Skeletal muscle tissue (tissue), 3 donors: ENCODE measurements at regions not wholly inside any gene's neighbourhood (a gene's known extent, or its start where the extent isn't known, plus 50 kb on each side); places are given as distances from the start of the nearest gene placed in this dataset.

ENCODE experiments used
- H3K27ac ChIP-seq: one replicate; pipeline ENCODE4 v1.7.0; 2013; ENCODE audit warnings: mild to moderate bottlenecking, low read depth, low read length, inconsistent platforms
- H3K27me3 ChIP-seq, 3 donors: one replicate each; pipeline ENCODE4 v1.7.0; 2013; ENCODE audit warnings: low read length in 3 of 3; ENCODE audit not compliant: control insufficient read depth in 3 of 3, insufficient read depth in 3 of 3
- H3K36me3 ChIP-seq, 3 donors: one replicate each; pipeline ENCODE4 v1.7.0; 2013; ENCODE audit warnings: low read length in 3 of 3; ENCODE audit not compliant: control insufficient read depth in 3 of 3, insufficient read depth in 3 of 3
- H3K4me1 ChIP-seq, 3 donors: one replicate each; pipeline ENCODE4 v1.7.0; 2013; ENCODE audit warnings: low read length in 3 of 3, mild to moderate bottlenecking in 3 of 3; ENCODE audit not compliant: control insufficient read depth in 3 of 3, insufficient read depth in 3 of 3
- H3K4me3 ChIP-seq, 3 donors: one replicate each; pipeline ENCODE4 v1.7.0; 2013; ENCODE audit warnings: low read length in 3 of 3
- H3K9ac ChIP-seq, 3 donors: one replicate each; pipeline ENCODE4 v1.7.0; 2013; ENCODE audit warnings: low read length in 3 of 3, mild to moderate bottlenecking in 3 of 3, moderate library complexity in 2 of 3, low read depth in 1 of 3
- H3K9me3 ChIP-seq, 3 donors: one replicate each; pipeline ENCODE4 v1.7.0; 2013; ENCODE audit warnings: low read length in 3 of 3; ENCODE audit not compliant: control insufficient read depth in 3 of 3
- donor health status: Osteomylitis.

- H3K27me3 ChIP-seq: no peaks in the 10 kb centered on the region
- H3K4me1 ChIP-seq: no peaks in the 10 kb centered on the region
- no peak overlapping the region for H3K27ac ChIP-seq
- no peak overlapping the region for H3K9ac ChIP-seq
- H3K4me3 ChIP-seq: no peak overlapping the region
- H3K9me3 ChIP-seq: no peaks in the 10 kb centered on the region
- H3K36me3 ChIP-seq: no peaks in the 10 kb centered on the region
Observed at GRCh38 chr13:53562419-53562818, 533.8 kb downstream of the OLFM4 start.

- no peaks in the 10 kb centered on the region for H3K27me3 ChIP-seq
- H3K4me3 ChIP-seq: no peak overlapping the region
- H3K9ac ChIP-seq: no peak overlapping the region
- no peaks in the 10 kb centered on the region for H3K4me1 ChIP-seq
- H3K27ac ChIP-seq: no peak overlapping the region
- peaks cover 0 to 1% (median 0%) of the 10 kb centered on the region in 3 donors for H3K9me3 ChIP-seq
- H3K36me3 ChIP-seq: no peaks in the 10 kb centered on the region
Observed at GRCh38 chr13:53568491-53568890, 539.9 kb downstream of the OLFM4 start.

- Histone ChIP-seq H3K27me3 (no peaks in the 10 kb centered on the region), H3K4me3 (no peak overlapping the region), H3K9me3 (peaks cover 0 to 1% (median 0%) of the 10 kb centered on the region in 3 donors), H3K9ac (no peak overlapping the region), H3K36me3 (no peaks in the 10 kb centered on the region), H3K4me1 (no peaks in the 10 kb centered on the region), H3K27ac (no peak overlapping the region)
Observed at GRCh38 chr13:53569453-53569852, 540.8 kb downstream of the OLFM4 start.

GRCh38 chr13:53601113-53601512 lies 572.5 kb downstream of the OLFM4 start:
- no peak overlapping the region for H3K27ac ChIP-seq
- no peaks in the 10 kb centered on the region for H3K9me3 ChIP-seq
- no peaks in the 10 kb centered on the region for H3K4me1 ChIP-seq
- no peak overlapping the region for H3K9ac ChIP-seq
- H3K27me3 ChIP-seq: no peaks in the 10 kb centered on the region
- no peak overlapping the region for H3K4me3 ChIP-seq
- H3K36me3 ChIP-seq: no peaks in the 10 kb centered on the region

GRCh38 chr13:53605326-53605725 lies 576.7 kb downstream of the OLFM4 start:
- H3K4me1 ChIP-seq: no peaks in the 10 kb centered on the region
- no peaks in the 10 kb centered on the region for H3K9me3 ChIP-seq
- no peaks in the 10 kb centered on the region for H3K36me3 ChIP-seq
- H3K4me3 ChIP-seq: no peak overlapping the region
- H3K27ac ChIP-seq: no peak overlapping the region
- H3K27me3 ChIP-seq: no peaks in the 10 kb centered on the region
- H3K9ac ChIP-seq: no peak overlapping the region

- H3K9ac ChIP-seq: no peak overlapping the region
- H3K4me3 ChIP-seq: no peak overlapping the region
- no peak overlapping the region for H3K27ac ChIP-seq
- no peaks in the 10 kb centered on the region for H3K4me1 ChIP-seq
- H3K9me3 ChIP-seq: no peaks in the 10 kb centered on the region
- H3K27me3 ChIP-seq: no peaks in the 10 kb centered on the region
- H3K36me3 ChIP-seq: no peaks in the 10 kb centered on the region
Observed at GRCh38 chr13:53612200-53612599, 583.6 kb downstream of the OLFM4 start.

- Histone ChIP-seq H3K9me3 (no peaks in the 10 kb centered on the region), H3K9ac (no peak overlapping the region), H3K4me1 (no peaks in the 10 kb centered on the region), H3K27me3 (no peaks in the 10 kb centered on the region), H3K4me3 (no peak overlapping the region), H3K27ac (no peak overlapping the region), H3K36me3 (no peaks in the 10 kb centered on the region)
Observed at GRCh38 chr13:53622456-53622855, 593.8 kb downstream of the OLFM4 start.

GRCh38 chr13:53623146-53623545 lies 594.5 kb downstream of the OLFM4 start:
- Histone ChIP-seq H3K9me3 (no peaks in the 10 kb centered on the region), H3K27me3 (no peaks in the 10 kb centered on the region), H3K4me1 (no peaks in the 10 kb centered on the region), H3K9ac (no peak overlapping the region), H3K4me3 (no peak overlapping the region), H3K27ac (no peak overlapping the region), H3K36me3 (no peaks in the 10 kb centered on the region)

GRCh38 chr13:53631511-53631910 lies 602.9 kb downstream of the OLFM4 start:
- Histone ChIP-seq H3K9ac (no peak overlapping the region), H3K27ac (no peak overlapping the region), H3K4me1 (no peaks in the 10 kb centered on the region), H3K4me3 (no peak overlapping the region), H3K9me3 (no peaks in the 10 kb centered on the region), H3K27me3 (no peaks in the 10 kb centered on the region), H3K36me3 (no peaks in the 10 kb centered on the region)

- H3K27ac ChIP-seq: no peak overlapping the region
- H3K4me3 ChIP-seq: no peak overlapping the region
- H3K9me3 ChIP-seq: no peaks in the 10 kb centered on the region
- H3K9ac ChIP-seq: no peak overlapping the region
- H3K4me1 ChIP-seq: no peaks in the 10 kb centered on the region
- no peaks in the 10 kb centered on the region for H3K27me3 ChIP-seq
- H3K36me3 ChIP-seq: no peaks in the 10 kb centered on the region
Observed at GRCh38 chr13:53638040-53638439, 609.4 kb downstream of the OLFM4 start.

- Histone ChIP-seq H3K9me3 (no peaks in the 10 kb centered on the region), H3K4me1 (no peaks in the 10 kb centered on the region), H3K27me3 (no peaks in the 10 kb centered on the region), H3K27ac (no peak overlapping the region), H3K36me3 (no peaks in the 10 kb centered on the region), H3K4me3 (no peak overlapping the region), H3K9ac (no peak overlapping the region)
Observed at GRCh38 chr13:53642306-53642705, 613.7 kb downstream of the OLFM4 start.
